ENCODE measurements at regions not wholly inside any gene's neighbourhood (a gene's known extent, or its start where the extent isn't known, plus 50 kb on each side); places are given as distances from the start of the nearest gene placed in this dataset.
"Not testable (repeated sequence)": the region's sequence is repeated elsewhere in the genome, so short reads cannot be mapped to it uniquely, and the experiment has no call there.

GRCh38 chr2:55776479-55776878, 82.8 kb upstream of the PNPT1 start:
- Histone ChIP-seq H3K4me3 (no peak overlapping the region), H3K36me3 (no peaks in the 10 kb centered on the region), H3K9me3 (no peaks in the 10 kb centered on the region), H3K4me1 (no peaks in the 10 kb centered on the region), H3K27me3 (no peaks in the 10 kb centered on the region), H3K27ac (no peak overlapping the region), H3K9ac (ENCODE audit: low read depth in 2 of 2, low read length in 2 of 2) (no peak overlapping the region)
- DNase-seq: no peak
- TF ChIP-seq CTCF (IDR thresholded peaks at IDR 0.05): no peak
- intact Hi-C loops (cut with DNase I): no loop called here

DNA sequence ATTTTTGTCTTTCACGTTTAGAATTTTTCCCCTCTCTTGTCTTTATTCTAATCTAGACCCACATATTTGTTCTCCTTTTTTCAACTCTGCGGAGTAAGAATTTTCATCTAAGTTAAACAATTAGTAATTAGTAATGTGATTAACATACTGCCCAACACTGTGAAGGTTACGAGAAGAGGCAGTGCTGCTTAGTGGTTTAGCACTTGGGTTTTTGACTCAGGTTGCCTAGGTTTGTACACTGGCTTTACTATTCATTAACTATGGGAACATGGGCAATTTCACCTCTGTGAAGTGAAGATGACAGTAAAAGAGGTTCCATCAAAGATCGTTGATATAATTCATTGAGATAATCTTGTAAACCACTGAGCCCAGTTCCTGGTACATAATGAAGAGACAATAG, 82.2 kb upstream of the PNPT1 start:
- TF ChIP-seq CTCF (IDR thresholded peaks at IDR 0.05): no peak
- H3K9me3 ChIP-seq: no peaks in the 10 kb centered on the region
- H3K4me3 ChIP-seq: no peak overlapping the region
- no peaks in the 10 kb centered on the region for H3K4me1 ChIP-seq
- H3K36me3 ChIP-seq: no peaks in the 10 kb centered on the region
- intact Hi-C loops (cut with DNase I): no loop called here
- no peaks in the 10 kb centered on the region for H3K27me3 ChIP-seq
- no peak for DNase-seq
- H3K27ac ChIP-seq: no peak overlapping the region
- no peak overlapping the region for H3K9ac ChIP-seq (ENCODE audit: low read depth in 2 of 2, low read length in 2 of 2)

DNA sequence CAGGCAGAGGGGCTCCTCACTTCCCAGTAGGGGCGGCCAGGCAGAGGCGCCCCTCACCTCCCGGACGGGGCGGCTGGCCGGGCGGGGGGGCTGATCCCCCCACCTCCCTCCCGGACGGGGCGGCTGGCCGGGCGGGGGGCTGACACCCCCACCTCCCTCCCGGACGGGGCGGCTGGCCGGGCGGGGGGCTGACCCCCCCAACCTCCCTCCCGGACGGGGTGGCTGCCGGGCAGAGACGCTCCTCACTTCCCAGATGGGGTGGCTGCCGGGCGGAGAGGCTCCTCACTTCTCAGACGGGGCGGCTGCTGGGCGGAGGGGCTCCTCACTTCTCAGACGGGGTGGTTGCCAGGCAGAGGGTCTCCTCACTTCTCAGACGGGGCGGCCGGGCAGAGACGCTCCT, 80.0 kb upstream of the PNPT1 start:
- H3K36me3 ChIP-seq; H3K27ac ChIP-seq; intact Hi-C loops (cut with DNase I); H3K9ac ChIP-seq (ENCODE audit: low read depth in 2 of 2, low read length in 2 of 2); DNase-seq; H3K9me3 ChIP-seq; H3K4me1 ChIP-seq; H3K27me3 ChIP-seq; H3K4me3 ChIP-seq: not testable (repeated sequence)

GRCh38 chr2:55772109-55772980, 78.7 kb upstream of the PNPT1 start:
- Histone ChIP-seq H3K4me1 (no peaks in the 10 kb centered on the region), H3K9ac (ENCODE audit: low read depth in 2 of 2, low read length in 2 of 2) (no peak overlapping the region), H3K27me3 (no peaks in the 10 kb centered on the region), H3K27ac (no peak overlapping the region), H3K9me3 (no peaks in the 10 kb centered on the region), H3K36me3 (no peaks in the 10 kb centered on the region), H3K4me3 (no peak overlapping the region)
- no peak for TF ChIP-seq CTCF (IDR thresholded peaks at IDR 0.05)
- DNase-seq: no peak
- intact Hi-C loops (cut with DNase I): no loop called here

DNA sequence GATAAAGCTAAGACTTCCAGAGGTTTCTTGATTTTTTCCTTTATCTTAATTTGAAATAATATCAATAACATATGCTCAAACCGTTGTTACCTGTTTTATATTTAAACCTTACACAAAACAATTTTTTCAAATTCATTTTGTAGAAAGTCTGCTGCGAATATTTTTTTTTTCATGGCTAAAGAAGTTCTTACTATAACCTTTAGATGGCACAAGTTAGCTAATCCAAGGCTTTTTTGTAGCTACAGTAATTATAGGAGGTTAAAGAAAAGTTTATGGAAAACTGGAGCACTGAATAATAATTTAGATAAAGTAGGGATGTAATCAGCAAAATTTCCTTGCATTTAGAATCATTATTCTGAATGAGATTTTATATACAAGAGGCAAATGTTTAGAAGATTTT, 78.0 kb upstream of the PNPT1 start:
- H3K9me3 ChIP-seq: no peaks in the 10 kb centered on the region
- H3K27ac ChIP-seq: no peak overlapping the region
- intact Hi-C loops (cut with DNase I): no loop called here
- peak; percentile 42 for TF ChIP-seq CTCF (IDR thresholded peaks at IDR 0.05)
- DNase-seq: no peak
- no peaks in the 10 kb centered on the region for H3K27me3 ChIP-seq
- no peak overlapping the region for H3K9ac ChIP-seq (ENCODE audit: low read depth in 2 of 2, low read length in 2 of 2)
- no peak overlapping the region for H3K4me3 ChIP-seq
- H3K36me3 ChIP-seq: no peaks in the 10 kb centered on the region
- H3K4me1 ChIP-seq: no peaks in the 10 kb centered on the region

GRCh38 chr2:55768991-55769390, 75.3 kb upstream of the PNPT1 start:
- Histone ChIP-seq H3K27me3 (no peaks in the 10 kb centered on the region), H3K36me3 (no peaks in the 10 kb centered on the region), H3K27ac (no peak overlapping the region), H3K9ac (ENCODE audit: low read depth in 2 of 2, low read length in 2 of 2) (no peak overlapping the region), H3K4me3 (no peak overlapping the region), H3K9me3 (no peaks in the 10 kb centered on the region), H3K4me1 (no peaks in the 10 kb centered on the region)
- no peak for DNase-seq
- intact Hi-C loops (cut with DNase I): loop anchor here (5.0 kb wide), 1 partner anchor 193 kb away; no protein-coding TSS in a partner anchor
- no peak for TF ChIP-seq CTCF (IDR thresholded peaks at IDR 0.05)

Measured in colonic mucosa (tissue), 4 donors.